ENCODE measurements at regions not wholly inside any gene's neighbourhood (a gene's known extent, or its start where the extent isn't known, plus 50 kb on each side); places are given as distances from the start of the nearest gene placed in this dataset.

GRCh38 chr4:120005527-120005926 lies 61.1 kb downstream of the MAD2L1 start:
- DNase-seq, result no peak
- no peak overlapping the region for H3K4me3 ChIP-seq
- H3K27me3 ChIP-seq, result no peaks in the 10 kb centered on the region
- no peaks in the 10 kb centered on the region for H3K4me1 ChIP-seq (replicated peaks in 1 of 2)
- no peak overlapping the region for H3K27ac ChIP-seq
- no peaks in the 10 kb centered on the region for H3K36me3 ChIP-seq (replicated peaks in 1 of 2)
- intact Hi-C loops (cut with DNase I), result no loop called here
- no peaks in the 10 kb centered on the region for H3K9me3 ChIP-seq (replicated peaks in 1 of 3)
- TF ChIP-seq CTCF (IDR thresholded peaks at IDR 0.05), result no peak
- TF ChIP-seq POLR2A (IDR thresholded peaks at IDR 0.05), result no peak

GRCh38 chr4:120005076-120005475 lies 61.6 kb downstream of the MAD2L1 start:
- Histone ChIP-seq H3K9me3 (replicated peaks in 1 of 3) (no peaks in the 10 kb centered on the region), H3K4me1 (replicated peaks in 1 of 2) (no peaks in the 10 kb centered on the region), H3K4me3 (no peak overlapping the region), H3K27ac (no peak overlapping the region), H3K36me3 (replicated peaks in 1 of 2) (no peaks in the 10 kb centered on the region), H3K27me3 (no peaks in the 10 kb centered on the region)
- DNase-seq, result no peak
- 70 to 73% (median 71%) methylated on average over 2 of the region's 2 CpGs for WGBS, 4 donors
- TF ChIP-seq CTCF (IDR thresholded peaks at IDR 0.05) (no peak), POLR2A (IDR thresholded peaks at IDR 0.05) (no peak)
- intact Hi-C loops (cut with DNase I), result no loop called here

GRCh38 chr4:120004054-120004453 lies 62.6 kb downstream of the MAD2L1 start:
- DNase-seq, result no peak
- no peak overlapping the region for H3K4me3 ChIP-seq
- H3K36me3 ChIP-seq (replicated peaks in 1 of 2), result no peaks in the 10 kb centered on the region
- no peaks in the 10 kb centered on the region for H3K4me1 ChIP-seq (replicated peaks in 1 of 2)
- WGBS, 4 donors, result 70 to 92% (median 79%) methylated on average over 3 to 4 of the region's 4 CpGs
- H3K9me3 ChIP-seq (replicated peaks in 1 of 3), result no peaks in the 10 kb centered on the region
- no peak overlapping the region for H3K27ac ChIP-seq
- intact Hi-C loops (cut with DNase I), result no loop called here
- no peaks in the 10 kb centered on the region for H3K27me3 ChIP-seq
- no peak for TF ChIP-seq POLR2A (IDR thresholded peaks at IDR 0.05)
- no peak for TF ChIP-seq CTCF (IDR thresholded peaks at IDR 0.05)

- DNase-seq, result no peak
- 82 to 94% (median 90%) methylated on average over 3 of the region's 3 CpGs for WGBS, 4 donors
- TF ChIP-seq CTCF (IDR thresholded peaks at IDR 0.05), result no peak
- TF ChIP-seq POLR2A (IDR thresholded peaks at IDR 0.05), result no peak
- H3K9me3 ChIP-seq (replicated peaks in 1 of 3), result no peaks in the 10 kb centered on the region
- H3K27ac ChIP-seq, result no peak overlapping the region
- intact Hi-C loops (cut with DNase I), result no loop called here
- no peaks in the 10 kb centered on the region for H3K4me1 ChIP-seq (replicated peaks in 1 of 2)
- H3K36me3 ChIP-seq (replicated peaks in 1 of 2), result no peaks in the 10 kb centered on the region
- no peak overlapping the region for H3K4me3 ChIP-seq
- H3K27me3 ChIP-seq, result no peaks in the 10 kb centered on the region
Measured at GRCh38 chr4:120003193-120003592, 63.5 kb downstream of the MAD2L1 start.

All from adrenal gland (tissue), 9 donors.